Adipocyte (in vitro differentiated cells): ENCODE measurements at regions not wholly inside any gene's neighbourhood (a gene's known extent, or its start where the extent isn't known, plus 50 kb on each side); places are given as distances from the start of the nearest gene placed in this dataset.
A peak's percentile ranks its signal among the peaks of the same experiment; 100 is the strongest.

Experiments
- DNase-seq: peaks from one replicate; pipeline ENCODE4 v3.0.0-alpha.2; 2015; ENCODE audit warnings: low read depth
- H3K27me3 ChIP-seq: replicated peaks from 2 replicates; pipeline ENCODE4 v1.7.0; 2013; ENCODE audit warnings: mild to moderate bottlenecking, low read length, moderate library complexity; ENCODE audit not compliant: control insufficient read depth, insufficient read depth
- H3K36me3 ChIP-seq: 2 replicates; pipeline ENCODE4 v1.7.0; 2013; ENCODE audit warnings: low read length, mild to moderate bottlenecking, moderate library complexity; ENCODE audit not compliant: control insufficient read depth, insufficient read depth, severe bottlenecking
- H3K4me1 ChIP-seq: 2 replicates; pipeline ENCODE4 v1.7.0; 2013; ENCODE audit warnings: mild to moderate bottlenecking, low read length, moderate library complexity; ENCODE audit not compliant: control insufficient read depth, insufficient read depth
- H3K4me3 ChIP-seq: 2 replicates; pipeline ENCODE4 v1.7.0; 2013; ENCODE audit warnings: mild to moderate bottlenecking, low read length, moderate library complexity
- H3K9ac ChIP-seq: 2 replicates; pipeline ENCODE4 v1.7.0; 2013; ENCODE audit warnings: mild to moderate bottlenecking, low read length, moderate library complexity
- H3K9me3 ChIP-seq: 2 replicates; pipeline ENCODE4 v1.7.0; 2013; ENCODE audit warnings: mild to moderate bottlenecking, low read length, moderate library complexity; ENCODE audit not compliant: control insufficient read depth

DNA sequence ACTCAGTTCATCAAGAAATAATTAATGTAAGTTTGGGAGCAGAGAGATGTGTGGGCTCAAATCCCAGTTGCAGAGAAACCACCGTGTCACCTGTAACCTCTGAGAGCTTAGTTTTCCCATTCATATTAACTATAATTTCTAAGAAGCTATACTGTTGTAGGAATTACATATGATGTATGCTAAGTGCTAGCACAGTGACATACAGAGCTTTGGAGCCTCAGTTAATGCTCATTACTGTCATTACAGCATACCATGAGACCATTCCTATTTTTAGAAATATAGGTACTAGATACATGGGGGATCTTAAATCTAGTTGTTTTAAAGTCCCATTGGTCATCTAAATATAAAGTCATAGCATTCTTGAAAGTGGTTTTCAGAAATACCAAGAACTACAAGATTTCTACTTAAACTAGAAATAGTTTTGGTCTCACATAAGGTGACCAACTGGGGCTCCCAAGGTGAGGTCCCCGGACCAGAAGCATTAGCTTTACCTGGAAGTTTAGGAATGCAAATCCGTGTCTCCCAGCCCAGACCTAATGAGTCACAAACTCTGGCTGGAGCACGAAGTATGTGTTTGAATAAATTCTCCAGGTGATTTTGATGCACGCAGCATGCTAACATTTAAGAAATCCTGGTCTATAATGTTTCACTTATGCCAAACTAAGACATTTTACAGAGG, 144.6 kb downstream of the LACC1 start:
- Histone ChIP-seq H3K9me3 (no peaks in the 10 kb centered on the region), H3K4me1 (peaks cover 5% of the 10 kb centered on the region), H3K36me3 (no peaks in the 10 kb centered on the region), H3K4me3 (no peak overlapping the region), H3K9ac (no peak overlapping the region), H3K27me3 (peaks cover 5% of the 10 kb centered on the region)
- DNase-seq = no peak

DNA sequence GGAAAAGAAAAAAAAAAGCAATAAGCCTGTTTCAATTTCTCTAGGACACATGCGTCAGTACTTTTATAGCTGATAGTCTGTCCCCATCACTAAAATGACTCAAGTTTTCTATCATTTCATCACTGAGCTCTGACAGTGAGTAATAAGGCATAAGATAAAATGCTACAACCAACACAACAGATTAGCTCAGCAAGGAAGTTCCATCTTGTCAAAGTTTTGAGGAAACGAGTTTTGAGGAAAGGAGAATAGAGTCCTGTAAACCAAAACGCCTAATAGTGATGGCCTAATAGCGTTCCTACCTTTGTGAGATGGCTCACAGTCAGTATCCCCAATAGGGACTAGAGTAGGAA, 145.1 kb downstream of the LACC1 start:
- Histone ChIP-seq H3K9ac (no peak overlapping the region), H3K9me3 (no peaks in the 10 kb centered on the region)

DNA sequence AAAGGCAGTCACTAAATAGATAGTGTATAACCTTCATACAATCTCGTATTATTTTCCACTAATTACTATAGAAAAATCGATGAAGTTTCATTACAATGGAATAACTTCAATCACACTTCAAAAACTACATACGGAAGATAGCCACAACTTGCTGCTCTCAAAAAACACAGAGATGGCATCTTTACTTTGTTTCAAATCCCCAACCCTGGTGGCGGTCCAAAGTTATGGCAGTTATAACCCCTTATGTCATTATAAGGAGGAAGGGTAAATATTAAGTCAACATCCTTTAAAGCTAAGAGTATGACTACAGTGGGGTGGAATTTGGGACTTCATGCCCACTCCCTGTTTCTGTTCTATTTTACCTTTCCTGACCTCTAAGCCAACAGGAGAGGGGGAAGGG, 146.5 kb downstream of the LACC1 start:
- DNase-seq = no peak
- Histone ChIP-seq H3K27me3 (peaks cover 5% of the 10 kb centered on the region), H3K9ac (no peak overlapping the region), H3K36me3 (no peaks in the 10 kb centered on the region), H3K4me3 (no peak overlapping the region), H3K9me3 (no peaks in the 10 kb centered on the region), H3K4me1 (peaks cover 16% of the 10 kb centered on the region)

More for the DNA sequence above, 145.1 kb downstream of the LACC1 start:
- Histone ChIP-seq H3K27me3 (peaks cover 5% of the 10 kb centered on the region), H3K36me3 (no peaks in the 10 kb centered on the region), H3K4me1 (peaks cover 5% of the 10 kb centered on the region), H3K4me3 (no peak overlapping the region)
- DNase-seq = no peak

DNA sequence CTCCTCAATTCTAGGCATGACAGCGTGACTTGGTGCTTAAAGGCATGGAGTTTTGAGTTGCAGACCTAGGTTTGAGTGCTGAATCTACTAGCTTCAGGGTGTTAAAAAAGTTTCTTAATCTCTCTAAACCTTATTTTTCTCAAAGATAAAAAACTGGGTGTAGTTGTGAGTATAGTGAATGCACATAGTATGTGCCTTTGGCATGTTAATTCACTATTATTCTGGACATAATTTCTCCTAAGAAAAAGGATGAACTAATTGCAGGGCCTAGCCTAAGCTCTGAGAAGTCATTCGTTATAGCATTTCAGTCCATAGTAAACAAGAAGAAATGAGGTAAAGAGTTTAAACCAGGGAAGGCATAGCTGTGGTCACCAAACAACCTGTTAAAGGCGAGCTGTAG, 149.0 kb downstream of the LACC1 start:
- H3K9me3 ChIP-seq = no peaks in the 10 kb centered on the region
- no peak overlapping the region for H3K4me3 ChIP-seq
- DNase-seq = no peak
- peaks cover 10% of the 10 kb centered on the region for H3K4me1 ChIP-seq
- H3K27me3 ChIP-seq = peaks cover 5% of the 10 kb centered on the region
- H3K36me3 ChIP-seq = no peaks in the 10 kb centered on the region
- H3K9ac ChIP-seq = no peak overlapping the region

DNA sequence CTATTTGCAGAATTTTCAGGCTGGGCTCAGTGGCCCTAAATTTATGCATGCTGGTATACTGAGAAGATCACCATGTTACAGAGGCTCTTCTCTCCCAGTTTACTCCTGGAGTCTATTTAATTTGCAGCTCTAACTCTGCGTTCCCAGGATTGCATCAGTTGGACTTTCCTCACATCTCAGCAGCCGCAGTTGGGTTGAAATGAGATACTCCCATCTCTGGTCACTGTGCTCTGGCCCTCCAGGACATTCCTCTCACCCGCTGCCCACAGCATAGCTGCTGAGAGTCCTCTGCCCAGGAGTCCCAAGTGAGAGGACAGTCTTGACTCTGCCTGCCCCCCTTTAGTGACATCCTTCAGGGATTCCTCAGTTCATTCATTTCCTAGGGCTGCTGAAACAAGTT, 150.9 kb downstream of the LACC1 start:
- no peak for DNase-seq
- Histone ChIP-seq H3K4me1 (peaks cover 10% of the 10 kb centered on the region), H3K9ac (no peak overlapping the region), H3K27me3 (peaks cover 5% of the 10 kb centered on the region), H3K36me3 (no peaks in the 10 kb centered on the region), H3K9me3 (peaks cover 10% of the 10 kb centered on the region), H3K4me3 (no peak overlapping the region)

DNA sequence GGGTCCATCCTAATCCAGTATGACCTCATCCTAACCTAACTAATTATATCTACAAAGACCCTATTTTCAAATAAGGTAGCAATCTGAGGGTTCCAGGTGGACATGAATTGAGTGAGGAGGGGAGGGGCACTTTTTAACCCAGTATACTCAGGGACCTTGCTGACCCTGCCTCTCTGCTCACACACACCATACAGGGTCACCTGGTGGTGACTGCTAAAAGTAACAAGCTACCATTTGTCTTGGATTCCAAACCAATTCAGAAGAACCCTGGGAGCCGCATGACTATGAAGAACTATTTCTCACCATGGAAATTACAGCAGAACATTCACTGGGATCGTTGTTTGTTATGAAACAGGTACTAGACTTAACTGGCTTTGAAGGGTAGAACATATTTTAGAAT, 151.9 kb downstream of the LACC1 start:
- Histone ChIP-seq H3K9me3 (peaks cover 10% of the 10 kb centered on the region), H3K4me1 (peaks cover 10% of the 10 kb centered on the region), H3K4me3 (no peak overlapping the region), H3K36me3 (no peaks in the 10 kb centered on the region), H3K27me3 (peaks cover 5% of the 10 kb centered on the region), H3K9ac (no peak overlapping the region)
- no peak for DNase-seq

DNA sequence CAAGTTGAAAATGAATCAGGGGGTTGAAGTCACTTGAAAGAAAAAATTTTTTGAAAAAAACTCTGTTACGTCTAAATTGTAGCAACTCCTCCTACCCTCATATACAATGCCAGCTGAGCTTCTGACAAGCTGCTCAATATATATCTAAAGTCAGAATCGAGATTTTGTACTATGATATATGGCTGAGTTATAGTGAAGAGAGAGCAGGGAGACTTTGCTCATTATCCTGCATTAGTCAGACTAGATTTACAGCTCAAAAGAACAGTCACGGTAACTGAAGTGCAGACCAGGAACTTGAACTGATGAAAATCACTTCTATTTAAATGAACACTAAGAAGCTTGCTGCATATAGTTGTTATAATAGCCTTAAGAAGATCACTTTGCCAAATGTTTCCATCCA, 153.1 kb downstream of the LACC1 start:
- H3K9ac ChIP-seq = no peak overlapping the region
- DNase-seq = no peak
- no peaks in the 10 kb centered on the region for H3K36me3 ChIP-seq
- H3K4me1 ChIP-seq = peaks cover 10% of the 10 kb centered on the region
- peaks cover 10% of the 10 kb centered on the region for H3K9me3 ChIP-seq
- H3K4me3 ChIP-seq = no peak overlapping the region
- H3K27me3 ChIP-seq = peaks cover 5% of the 10 kb centered on the region

DNA sequence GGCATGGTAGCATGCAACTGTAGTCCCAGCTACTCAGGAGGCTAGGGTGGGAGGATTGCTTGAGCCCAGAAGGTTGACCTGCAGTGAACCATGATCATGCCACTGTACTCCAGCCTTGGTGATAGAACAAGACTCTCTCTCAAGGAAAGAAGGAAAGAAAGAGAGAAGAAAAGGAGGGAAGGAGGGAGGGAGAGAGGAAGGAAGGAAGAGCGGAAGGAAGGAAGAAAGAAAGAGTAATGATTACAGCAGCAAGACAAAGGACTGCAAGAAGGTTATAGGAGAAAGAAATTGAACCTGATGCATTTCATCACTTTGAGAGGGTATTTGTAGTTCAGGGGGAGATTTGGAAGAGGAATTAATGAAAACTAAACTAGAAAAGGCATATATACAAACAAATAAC, 155.7 kb downstream of the LACC1 start:
- H3K4me1 ChIP-seq = peaks cover 13% of the 10 kb centered on the region
- H3K36me3 ChIP-seq = no peaks in the 10 kb centered on the region
- H3K9me3 ChIP-seq = peaks cover 10% of the 10 kb centered on the region
- no peaks in the 10 kb centered on the region for H3K27me3 ChIP-seq
- DNase-seq = no peak
- no peak overlapping the region for H3K4me3 ChIP-seq
- H3K9ac ChIP-seq = no peak overlapping the region

DNA sequence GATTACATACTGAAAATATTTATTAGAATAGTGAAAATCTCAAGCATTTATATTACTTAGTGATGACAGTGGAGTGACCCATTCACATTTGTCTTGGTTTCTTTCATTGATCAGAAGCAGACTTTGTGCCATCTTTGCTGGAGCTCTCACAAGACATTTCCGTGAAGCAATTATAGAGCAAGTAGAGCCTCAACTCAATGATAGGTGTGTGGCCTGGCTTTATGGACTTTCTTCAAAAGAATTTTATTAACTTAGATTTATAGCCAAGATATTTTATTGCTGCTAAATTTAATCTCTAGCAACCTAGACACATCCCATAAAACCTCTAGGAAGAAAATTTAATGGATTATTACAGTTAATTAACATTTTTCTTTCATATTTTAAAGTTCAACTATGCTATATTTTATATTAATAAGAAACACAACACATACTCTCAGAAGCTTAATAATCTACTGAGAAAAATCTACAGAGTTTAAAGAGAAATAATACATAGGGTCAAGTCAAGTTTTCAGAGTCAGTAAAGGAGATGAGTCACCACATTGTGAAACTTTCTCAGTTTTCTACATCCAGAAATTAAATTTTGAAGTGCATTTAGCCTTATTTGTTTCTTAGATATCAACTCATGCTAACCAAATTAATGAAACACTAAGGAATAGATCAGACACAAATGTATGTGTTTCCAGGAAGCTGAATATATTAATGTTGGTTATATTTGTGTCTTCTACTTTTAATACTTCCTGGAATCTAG, 160.5 kb downstream of the LACC1 start:
- no peaks in the 10 kb centered on the region for H3K36me3 ChIP-seq
- H3K4me1 ChIP-seq = peaks cover 16% of the 10 kb centered on the region
- no peaks in the 10 kb centered on the region for H3K27me3 ChIP-seq
- H3K9me3 ChIP-seq = peaks cover under 1% of the 10 kb centered on the region
- no peak overlapping the region for H3K4me3 ChIP-seq
- DNase-seq = peak; percentile 78
- H3K9ac ChIP-seq = no peak overlapping the region

DNA sequence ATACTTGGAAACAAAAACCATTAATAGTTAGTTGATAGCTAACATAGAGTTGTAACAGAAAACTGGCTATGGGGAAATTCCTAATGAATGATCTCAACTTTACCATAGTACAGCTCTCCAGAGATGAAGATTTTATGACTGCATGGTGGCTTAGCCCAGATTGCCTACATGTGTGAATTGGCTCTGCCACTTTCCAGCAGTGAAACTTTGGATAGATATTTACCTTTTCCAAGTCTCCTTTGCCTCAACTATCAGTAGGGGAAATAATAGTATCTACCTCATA, 161.1 kb downstream of the LACC1 start:
- Histone ChIP-seq H3K9ac (no peak overlapping the region), H3K4me3 (no peak overlapping the region), H3K27me3 (no peaks in the 10 kb centered on the region), H3K9me3 (no peaks in the 10 kb centered on the region), H3K4me1 (peaks cover 16% of the 10 kb centered on the region), H3K36me3 (no peaks in the 10 kb centered on the region)
- no peak for DNase-seq

DNA sequence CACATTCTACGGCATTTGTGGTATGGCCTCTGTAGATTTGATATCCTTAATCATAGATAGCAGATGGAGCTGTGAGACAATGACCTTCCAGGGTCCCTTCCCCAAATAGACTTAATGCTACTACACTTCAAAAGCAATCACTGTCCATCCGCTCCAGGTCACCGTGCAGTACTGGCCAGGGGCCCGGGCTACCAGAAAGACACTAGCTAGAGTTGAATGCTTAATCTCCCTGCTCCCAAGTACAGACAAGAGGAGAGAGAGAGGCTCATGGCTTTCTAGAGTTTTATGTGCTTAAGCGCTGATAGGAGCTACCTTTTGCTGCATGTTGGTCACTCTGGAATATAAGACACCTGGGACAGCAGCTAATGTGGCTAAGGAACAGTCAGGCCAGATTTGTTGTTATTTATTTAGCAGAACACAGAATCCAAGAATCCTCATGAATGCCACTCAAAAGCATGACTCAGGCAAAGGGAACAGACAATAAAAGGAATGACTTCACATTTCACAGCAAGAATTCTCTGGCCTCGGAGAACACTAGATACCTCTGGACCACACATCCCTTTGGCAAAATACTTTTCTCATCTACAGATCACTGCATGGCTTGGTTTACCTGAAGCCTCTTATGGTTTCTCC, 165.0 kb downstream of the LACC1 start:
- Histone ChIP-seq H3K9ac (no peak overlapping the region), H3K27me3 (peaks cover 15% of the 10 kb centered on the region), H3K36me3 (no peaks in the 10 kb centered on the region), H3K9me3 (no peaks in the 10 kb centered on the region), H3K4me3 (no peak overlapping the region), H3K4me1 (peaks cover 25% of the 10 kb centered on the region)
- DNase-seq = peak; percentile 50
